Mononuclear cell (primary cell): ENCODE measurements at regions not wholly inside any gene's neighbourhood (a gene's known extent, or its start where the extent isn't known, plus 50 kb on each side); places are given as distances from the start of the nearest gene placed in this dataset.

Experiments
- H3K27me3 ChIP-seq: 2 replicates; pipeline ENCODE4 v1.6.0; 2011; ENCODE audit warnings: low read length, control low read depth; ENCODE audit not compliant: insufficient read depth
- H3K4me1 ChIP-seq: 2 replicates; pipeline ENCODE4 v1.5.1; 2011; ENCODE audit warnings: mild to moderate bottlenecking, low read length, control low read depth; ENCODE audit not compliant: insufficient read depth
- H3K4me3 ChIP-seq: 2 replicates; pipeline ENCODE4 v1.5.1; 2011; ENCODE audit warnings: mild to moderate bottlenecking, low read length, moderate library complexity
- H3K9me3 ChIP-seq: 2 replicates; pipeline ENCODE4 v1.5.1; 2011; ENCODE audit warnings: low read depth, mild to moderate bottlenecking, control low read depth, low read length

GRCh38 chr1:239778208-239778813 lies 313.4 kb upstream of the FMN2 start:
- Histone ChIP-seq H3K4me1 (no peaks in the 10 kb centered on the region), H3K9me3 (no peaks in the 10 kb centered on the region), H3K27me3 (no peaks in the 10 kb centered on the region), H3K4me3 (no peak overlapping the region)

GRCh38 chr1:239779962-239780361 lies 311.7 kb upstream of the FMN2 start:
- H3K4me3 ChIP-seq: no peak overlapping the region
- no peaks in the 10 kb centered on the region for H3K9me3 ChIP-seq
- H3K27me3 ChIP-seq: no peaks in the 10 kb centered on the region
- H3K4me1 ChIP-seq: no peaks in the 10 kb centered on the region

GRCh38 chr1:239784896-239785295 lies 306.8 kb upstream of the FMN2 start:
- H3K27me3 ChIP-seq: no peaks in the 10 kb centered on the region
- no peaks in the 10 kb centered on the region for H3K9me3 ChIP-seq
- H3K4me3 ChIP-seq: no peak overlapping the region
- no peaks in the 10 kb centered on the region for H3K4me1 ChIP-seq

GRCh38 chr1:239785576-239785975 lies 306.1 kb upstream of the FMN2 start:
- no peaks in the 10 kb centered on the region for H3K4me1 ChIP-seq
- H3K9me3 ChIP-seq: no peaks in the 10 kb centered on the region
- no peak overlapping the region for H3K4me3 ChIP-seq
- H3K27me3 ChIP-seq: no peaks in the 10 kb centered on the region

GRCh38 chr1:239786464-239786863 lies 305.2 kb upstream of the FMN2 start:
- Histone ChIP-seq H3K4me1 (no peaks in the 10 kb centered on the region), H3K27me3 (no peaks in the 10 kb centered on the region), H3K4me3 (no peak overlapping the region), H3K9me3 (no peaks in the 10 kb centered on the region)

GRCh38 chr1:239792157-239792556 lies 299.5 kb upstream of the FMN2 start:
- H3K4me1 ChIP-seq: no peaks in the 10 kb centered on the region
- H3K27me3 ChIP-seq: no peaks in the 10 kb centered on the region
- H3K4me3 ChIP-seq: no peak overlapping the region
- no peaks in the 10 kb centered on the region for H3K9me3 ChIP-seq

- H3K4me1 ChIP-seq: no peaks in the 10 kb centered on the region
- no peak overlapping the region for H3K4me3 ChIP-seq
- H3K27me3 ChIP-seq: no peaks in the 10 kb centered on the region
- H3K9me3 ChIP-seq: no peaks in the 10 kb centered on the region
These were observed 296.4 kb upstream of the FMN2 start for GRCh38 chr1:239795304-239795703.

- no peak overlapping the region for H3K4me3 ChIP-seq
- no peaks in the 10 kb centered on the region for H3K9me3 ChIP-seq
- H3K27me3 ChIP-seq: no peaks in the 10 kb centered on the region
- peaks cover 2% of the 10 kb centered on the region for H3K4me1 ChIP-seq
These were observed 292.1 kb upstream of the FMN2 start for GRCh38 chr1:239799617-239800016.

GRCh38 chr1:239800861-239801260 lies 290.8 kb upstream of the FMN2 start:
- Histone ChIP-seq H3K4me1 (peaks cover 12% of the 10 kb centered on the region), H3K27me3 (no peaks in the 10 kb centered on the region), H3K9me3 (no peaks in the 10 kb centered on the region), H3K4me3 (no peak overlapping the region)

- Histone ChIP-seq H3K4me3 (no peak overlapping the region), H3K9me3 (no peaks in the 10 kb centered on the region), H3K4me1 (peaks cover 14% of the 10 kb centered on the region), H3K27me3 (no peaks in the 10 kb centered on the region)
These were observed 289.4 kb upstream of the FMN2 start for GRCh38 chr1:239802275-239802674.

- Histone ChIP-seq H3K4me3 (no peak overlapping the region), H3K9me3 (no peaks in the 10 kb centered on the region), H3K4me1 (peaks cover 14% of the 10 kb centered on the region), H3K27me3 (no peaks in the 10 kb centered on the region)
These were observed 287.9 kb upstream of the FMN2 start for GRCh38 chr1:239803781-239804180.

- H3K27me3 ChIP-seq: no peaks in the 10 kb centered on the region
- peaks cover 14% of the 10 kb centered on the region for H3K4me1 ChIP-seq
- no peak overlapping the region for H3K4me3 ChIP-seq
- H3K9me3 ChIP-seq: no peaks in the 10 kb centered on the region
These were observed 287.4 kb upstream of the FMN2 start for GRCh38 chr1:239804266-239804665.

GRCh38 chr1:239805042-239805441 lies 286.6 kb upstream of the FMN2 start:
- H3K9me3 ChIP-seq: no peaks in the 10 kb centered on the region
- H3K4me3 ChIP-seq: no peak overlapping the region
- H3K27me3 ChIP-seq: no peaks in the 10 kb centered on the region
- peaks cover 14% of the 10 kb centered on the region for H3K4me1 ChIP-seq

- H3K27me3 ChIP-seq: no peaks in the 10 kb centered on the region
- no peak overlapping the region for H3K4me3 ChIP-seq
These were observed 285.6 kb upstream of the FMN2 start for GRCh38 chr1:239805851-239806772.

GRCh38 chr1:239806897-239807296 lies 284.8 kb upstream of the FMN2 start:
- Histone ChIP-seq H3K4me1 (peaks cover 14% of the 10 kb centered on the region), H3K4me3 (no peak overlapping the region), H3K9me3 (no peaks in the 10 kb centered on the region), H3K27me3 (no peaks in the 10 kb centered on the region)

More at GRCh38 chr1:239805851-239806772, 285.6 kb upstream of the FMN2 start:
- Histone ChIP-seq H3K4me1 (peaks cover 14% of the 10 kb centered on the region), H3K9me3 (no peaks in the 10 kb centered on the region)

- Histone ChIP-seq H3K9me3 (no peaks in the 10 kb centered on the region), H3K27me3 (no peaks in the 10 kb centered on the region), H3K4me1 (peaks cover 14% of the 10 kb centered on the region), H3K4me3 (no peak overlapping the region)
These were observed 284.3 kb upstream of the FMN2 start for GRCh38 chr1:239807361-239807760.
